SH-SY5Y (cell line): ENCODE measurements at regions not wholly inside any gene's neighbourhood (a gene's known extent, or its start where the extent isn't known, plus 50 kb on each side); places are given as distances from the start of the nearest gene placed in this dataset.

Experiments
- GATA2 ChIP-seq: IDR thresholded peaks from 2 replicates; pipeline ENCODE4 v1.6.1; 2011; ENCODE audit warnings: mild to moderate bottlenecking, low read depth, low read length
- GATA3 ChIP-seq: IDR thresholded peaks from 2 replicates; pipeline ENCODE4 v1.6.1; 2011; ENCODE audit warnings: low read depth, mild to moderate bottlenecking, low read length, moderate library complexity

- TF ChIP-seq GATA3: no peak
- TF ChIP-seq GATA2: no peak
These were observed 203.9 kb downstream of the ICE1 start for GRCh38 chr5:5626412-5626811.

DNA sequence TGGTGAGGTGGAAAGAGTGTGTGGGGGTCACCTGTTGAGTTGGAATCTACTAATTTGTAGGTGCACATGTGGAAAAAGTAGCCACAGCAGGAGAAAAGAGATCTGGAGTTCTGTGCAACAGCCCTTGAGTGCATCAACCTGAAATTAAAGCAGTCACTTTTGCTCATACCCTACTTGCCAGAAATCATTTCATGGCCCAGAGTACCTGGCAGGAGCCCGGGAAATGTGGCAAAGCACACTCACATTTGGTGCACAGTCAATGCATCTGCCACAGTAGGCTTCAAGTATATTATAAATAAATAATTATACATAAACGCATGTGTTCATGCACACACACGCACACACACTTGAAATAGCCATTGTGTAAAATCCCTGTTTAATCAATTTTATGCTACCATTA, 203.0 kb downstream of the ICE1 start:
- TF ChIP-seq GATA2: no peak
- no peak for TF ChIP-seq GATA3

DNA sequence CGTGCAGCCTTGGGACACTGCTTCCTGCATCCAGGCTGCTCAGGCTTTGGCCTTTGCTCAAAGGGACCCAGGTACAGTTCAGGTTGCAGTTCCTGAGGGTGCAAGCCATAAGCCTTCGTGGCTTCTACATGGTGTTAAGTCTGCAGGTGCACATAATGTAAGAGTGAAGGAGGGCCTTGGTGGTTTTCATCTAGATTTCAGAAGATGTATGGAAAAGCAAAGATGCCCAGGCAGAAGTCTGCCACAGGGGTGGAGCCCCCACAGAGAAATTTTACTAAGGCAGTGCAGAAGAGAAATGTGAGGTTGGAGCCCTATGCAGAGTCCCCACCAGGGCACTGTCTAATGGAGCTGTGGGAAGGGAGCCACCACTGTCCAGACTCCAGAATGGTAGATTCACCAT, 200.9 kb downstream of the ICE1 start:
- no peak for TF ChIP-seq GATA2

- TF ChIP-seq GATA2 (no peak), GATA3 (no peak)
These were observed 200.3 kb downstream of the ICE1 start for GRCh38 chr5:5622806-5623205.

GRCh38 chr5:5619546-5619945, 197.1 kb downstream of the ICE1 start:
- TF ChIP-seq GATA3: no peak
- no peak for TF ChIP-seq GATA2

GRCh38 chr5:5617024-5617423, 194.5 kb downstream of the ICE1 start:
- TF ChIP-seq GATA2: no peak
- TF ChIP-seq GATA3: no peak; the same call in 1 of the 2 replicates

GRCh38 chr5:5616247-5616895, 193.9 kb downstream of the ICE1 start:
- no peak for TF ChIP-seq GATA3
- peak; percentile 62 for TF ChIP-seq GATA2

DNA sequence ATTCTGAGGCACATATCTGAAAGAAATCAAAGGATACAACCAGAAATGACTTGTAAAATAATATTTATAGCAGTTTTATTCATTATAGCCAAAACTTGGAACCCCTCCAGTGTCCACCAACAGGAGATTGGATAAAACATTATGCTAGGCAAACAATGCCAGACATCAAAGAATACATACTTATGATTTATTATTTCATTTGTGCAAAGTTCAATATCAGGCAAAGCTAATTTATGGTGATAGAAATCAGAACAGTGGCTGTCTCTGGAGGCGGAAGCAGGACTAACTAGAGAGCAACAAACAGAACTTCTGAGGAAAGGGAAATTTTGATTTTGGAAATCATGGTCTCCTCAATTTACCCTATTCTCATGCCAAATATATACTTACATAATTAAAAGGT, 193.1 kb downstream of the ICE1 start:
- TF ChIP-seq GATA2 (peak; percentile 54; the same call in 1 of the 2 replicates), GATA3 (peak; percentile 51; the same call in 1 of the 2 replicates)

DNA sequence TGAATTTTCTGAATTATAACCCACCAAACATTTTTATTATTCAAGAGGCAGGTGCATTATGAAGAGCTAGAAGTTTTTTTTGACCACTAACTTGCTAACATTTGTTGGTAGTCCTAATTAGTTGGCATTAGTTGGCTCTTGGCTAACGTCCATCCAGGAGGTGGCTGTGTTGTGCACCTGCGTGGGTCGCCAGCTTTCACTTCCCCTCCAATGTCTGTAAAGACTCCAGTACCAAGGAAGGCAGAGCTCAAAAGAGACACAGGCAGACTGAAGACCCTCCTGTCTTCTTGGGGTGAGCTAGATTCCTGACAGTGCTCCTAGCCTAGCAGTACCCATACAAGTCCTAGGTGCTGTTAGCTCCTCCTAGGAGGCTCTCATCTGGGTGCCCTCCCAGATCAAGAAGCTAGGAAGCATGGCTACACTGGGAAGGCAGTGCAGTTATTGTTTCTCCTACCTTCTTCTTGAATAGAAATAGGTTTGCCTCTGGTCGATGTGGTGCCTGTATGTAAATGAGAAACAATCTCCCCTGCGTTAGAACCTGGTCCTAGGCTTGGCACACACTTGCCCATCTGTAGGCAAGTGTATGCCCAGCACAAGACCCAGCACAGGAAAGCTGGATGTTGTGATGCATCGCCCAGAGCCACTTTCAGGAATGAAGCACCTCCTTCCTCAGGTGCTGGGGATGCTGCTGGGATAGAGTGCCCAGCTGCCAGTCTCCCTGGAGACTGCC, 190.9 kb downstream of the ICE1 start:
- TF ChIP-seq GATA3 (no peak), GATA2 (no peak)

- TF ChIP-seq GATA2 (no peak), GATA3 (no peak)
These were observed 189.6 kb downstream of the ICE1 start for GRCh38 chr5:5612096-5612495.

- TF ChIP-seq GATA2: no peak
- no peak for TF ChIP-seq GATA3
These were observed 187.5 kb downstream of the ICE1 start for GRCh38 chr5:5609935-5610334.

DNA sequence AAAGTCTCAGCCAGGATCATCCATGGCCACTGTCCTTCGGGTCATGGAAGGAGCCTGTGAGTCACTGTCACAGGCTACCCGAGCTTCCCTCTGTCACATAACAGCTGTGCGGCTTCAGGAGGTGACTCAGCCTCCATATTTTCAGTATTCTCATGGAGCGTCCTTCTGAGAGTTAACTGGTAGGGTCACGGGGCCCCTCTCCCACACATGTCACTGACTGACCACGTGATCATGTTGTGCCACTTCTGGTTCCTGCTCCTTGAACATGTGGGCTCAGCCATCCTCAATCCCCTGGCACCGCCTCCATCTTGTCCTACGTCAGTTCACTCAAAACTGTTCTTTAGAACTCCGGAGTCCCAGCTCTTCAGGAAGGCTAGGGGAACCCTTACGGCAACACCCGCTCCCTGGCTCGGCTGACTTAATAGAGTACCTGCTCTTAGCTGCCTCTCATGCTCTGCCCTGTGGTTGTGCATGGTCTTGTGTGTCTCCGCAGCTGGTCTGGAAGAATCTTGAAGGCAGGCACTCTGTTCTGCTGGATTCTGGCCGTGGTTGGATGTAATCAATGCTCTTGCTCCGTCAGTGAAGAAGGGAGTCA, 182.8 kb downstream of the ICE1 start:
- TF ChIP-seq GATA3: no peak
- TF ChIP-seq GATA2: no peak

- TF ChIP-seq GATA2 (no peak), GATA3 (no peak)
These were observed 180.1 kb downstream of the ICE1 start for GRCh38 chr5:5602554-5602953.

- TF ChIP-seq GATA3: no peak
- TF ChIP-seq GATA2: no peak
These were observed 176.2 kb downstream of the ICE1 start for GRCh38 chr5:5598547-5599113.

DNA sequence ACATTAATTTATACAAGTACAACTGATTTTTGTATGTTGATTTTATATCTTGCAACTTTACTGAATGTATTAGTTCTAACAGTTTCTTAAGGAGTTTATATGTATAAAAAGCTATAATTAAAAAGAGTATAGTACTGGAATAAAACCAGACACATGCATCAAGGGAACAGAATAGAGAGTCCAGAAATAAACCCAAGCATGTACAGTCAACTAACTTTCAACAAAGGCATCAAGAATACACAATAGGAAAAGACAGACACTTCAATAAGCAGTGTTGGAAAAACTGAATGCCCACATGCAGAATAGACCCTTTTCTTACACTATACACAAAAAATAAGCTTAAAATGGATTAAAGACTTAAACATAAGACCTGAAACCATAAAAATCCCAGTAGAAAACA, 170.9 kb downstream of the ICE1 start:
- TF ChIP-seq GATA2 (no peak), GATA3 (no peak)
